GM18867 (cell line): ENCODE measurements at regions not wholly inside any gene's neighbourhood (a gene's known extent, or its start where the extent isn't known, plus 50 kb on each side); places are given as distances from the start of the nearest gene placed in this dataset.
"Not testable (repeated sequence)": the region's sequence is repeated elsewhere in the genome, so short reads cannot be mapped to it uniquely, and the experiment has no call there.

Experiments
- ATAC-seq: cut with Tn5 transposase; IDR thresholded peaks from one replicate; pipeline ENCODE4 v1.9.1; 2021; ENCODE audit warnings: mild to moderate bottlenecking, moderate library complexity; ENCODE audit not compliant: unreplicated experiment

DNA sequence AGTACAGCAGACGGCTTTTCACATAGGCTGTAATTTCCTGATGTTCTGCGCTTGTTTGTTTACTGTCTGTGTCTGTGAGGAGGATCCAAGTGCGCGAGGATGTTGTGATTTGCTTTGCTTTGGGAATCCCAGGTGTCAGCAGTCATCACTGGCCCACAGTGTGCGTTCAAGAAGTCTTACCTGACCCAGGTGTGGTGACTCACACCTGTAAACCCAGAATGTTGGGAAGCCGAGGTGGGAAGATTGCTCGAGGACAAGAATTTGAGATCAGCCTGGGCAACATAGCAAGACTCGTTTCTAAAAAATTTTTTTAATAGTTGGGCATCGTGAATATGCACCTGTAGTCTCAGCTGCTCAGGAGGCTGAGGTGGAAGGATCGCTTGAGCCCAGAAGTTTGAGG, 110.7 kb downstream of the CRLF3 start:
- not testable (repeated sequence) for ATAC-seq

DNA sequence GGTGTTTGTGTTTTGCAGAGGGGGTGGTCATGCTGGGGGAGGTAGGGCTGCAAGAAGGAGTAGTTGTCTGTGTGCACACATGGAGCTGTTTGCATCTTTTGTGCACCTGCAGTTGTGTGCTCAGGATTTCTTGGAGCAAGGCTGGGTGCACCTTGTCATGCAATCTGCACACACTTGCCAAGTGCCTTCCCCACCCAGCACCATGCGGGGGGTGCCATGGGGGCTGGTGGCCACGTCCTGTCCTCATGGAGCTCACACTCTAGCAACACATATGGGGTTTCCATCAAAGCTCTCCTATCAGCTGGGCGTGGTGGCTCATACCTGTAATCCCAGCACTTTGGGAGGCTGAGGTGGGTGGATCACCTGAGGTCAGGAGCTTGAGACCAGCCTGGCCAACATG, 111.6 kb downstream of the CRLF3 start:
- not testable (repeated sequence) for ATAC-seq

DNA sequence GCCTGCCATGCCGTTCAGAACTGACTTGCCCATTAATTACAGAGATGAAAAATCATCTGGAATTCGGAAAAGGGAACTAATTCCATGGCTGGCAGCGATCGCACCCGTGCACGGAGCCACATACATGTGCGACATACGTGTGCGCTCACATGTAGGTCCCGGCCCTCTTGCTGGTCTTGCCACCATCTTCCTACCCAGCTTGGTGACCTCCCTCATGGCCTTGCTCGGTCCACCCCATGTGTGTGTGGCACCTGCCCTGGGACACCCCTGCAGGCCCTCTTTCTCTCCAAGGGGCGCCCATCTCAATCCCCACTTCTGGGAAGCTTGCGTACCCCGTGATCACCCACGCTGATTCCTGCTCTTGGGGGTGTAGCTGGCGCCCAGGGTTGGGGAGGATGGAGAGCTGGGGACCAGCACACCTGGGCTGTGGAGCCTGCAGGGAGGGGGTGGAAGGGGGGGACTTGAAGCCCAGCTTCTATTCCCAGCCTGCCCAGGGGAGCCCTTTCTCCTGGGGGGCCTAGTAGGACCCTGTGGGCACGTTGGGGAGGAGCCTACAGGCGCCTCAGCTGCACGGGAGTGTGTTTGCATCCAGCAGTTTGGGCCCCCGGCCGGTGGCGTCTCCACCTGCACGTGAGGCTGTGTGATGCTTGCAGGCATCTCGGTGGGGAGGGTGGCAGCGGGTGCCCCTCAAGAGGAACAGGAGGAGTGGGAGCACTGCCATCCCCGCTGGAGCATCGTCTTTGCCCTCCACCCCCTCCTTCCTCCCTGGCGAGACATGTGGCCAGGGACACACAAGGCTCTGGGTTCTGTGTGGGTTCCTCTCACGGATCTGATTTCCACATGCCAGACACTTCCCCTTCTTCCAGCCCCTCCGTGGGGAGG, 112.6 kb downstream of the CRLF3 start:
- not testable (repeated sequence) for ATAC-seq

DNA sequence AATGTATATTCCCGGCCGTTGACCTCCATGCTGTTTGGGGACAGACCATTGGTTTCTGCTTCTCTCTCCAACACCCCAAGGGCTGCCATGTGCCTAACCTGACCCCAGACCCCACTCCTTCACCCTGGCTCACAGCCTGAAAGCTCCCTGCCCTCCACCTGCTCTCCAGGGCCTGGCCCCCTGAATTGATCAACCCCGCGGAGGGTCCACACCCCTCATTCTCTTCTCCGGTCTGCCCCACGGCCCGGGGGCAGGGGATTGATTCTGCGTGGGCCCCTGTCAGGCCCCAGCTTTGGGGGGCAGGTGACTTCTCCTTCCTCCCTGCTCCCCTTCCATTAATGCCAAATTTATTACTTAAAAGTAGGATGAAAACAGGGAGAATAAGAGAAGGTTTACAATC, 113.3 kb downstream of the CRLF3 start:
- not testable (repeated sequence) for ATAC-seq

DNA sequence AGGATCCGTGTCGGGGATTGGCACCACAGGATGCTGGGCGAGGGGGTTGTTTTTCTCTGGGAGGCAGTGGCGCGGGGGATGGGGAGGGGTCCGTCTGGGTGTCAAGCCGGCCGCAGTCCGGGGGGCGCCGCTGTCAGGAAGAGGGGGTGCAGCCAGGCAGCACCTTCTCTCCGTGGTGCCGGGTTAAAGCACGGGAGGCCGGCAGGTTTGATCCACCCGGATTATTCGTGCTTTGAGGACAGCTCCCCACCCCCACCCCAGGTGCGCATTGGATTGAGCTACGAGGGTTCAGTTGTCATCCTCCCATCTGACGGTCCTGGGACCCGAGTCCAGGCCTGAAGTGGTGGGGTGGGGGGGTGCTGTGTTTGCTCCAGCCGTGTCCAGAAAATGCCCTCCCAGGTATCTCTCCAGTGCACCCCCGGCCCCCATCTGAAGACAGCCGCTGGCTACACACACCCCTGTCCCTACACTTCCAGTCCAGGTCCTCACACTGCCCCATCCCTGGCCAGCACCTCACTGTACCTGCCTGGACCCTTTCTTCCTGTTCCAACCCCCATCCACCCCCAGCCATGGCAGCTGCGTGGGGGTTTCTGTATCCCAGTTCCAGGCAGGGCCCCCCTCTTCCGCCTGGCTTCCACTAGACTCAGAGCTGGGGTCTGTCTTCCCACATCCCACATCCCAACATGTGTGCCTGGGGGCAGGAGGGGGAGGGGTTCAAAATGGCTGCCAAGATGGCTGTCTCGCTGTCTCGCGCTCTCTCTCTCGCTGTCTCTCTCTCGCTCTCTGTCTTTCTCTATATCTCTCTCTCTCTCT, 114.0 kb downstream of the CRLF3 start:
- not testable (repeated sequence) for ATAC-seq

DNA sequence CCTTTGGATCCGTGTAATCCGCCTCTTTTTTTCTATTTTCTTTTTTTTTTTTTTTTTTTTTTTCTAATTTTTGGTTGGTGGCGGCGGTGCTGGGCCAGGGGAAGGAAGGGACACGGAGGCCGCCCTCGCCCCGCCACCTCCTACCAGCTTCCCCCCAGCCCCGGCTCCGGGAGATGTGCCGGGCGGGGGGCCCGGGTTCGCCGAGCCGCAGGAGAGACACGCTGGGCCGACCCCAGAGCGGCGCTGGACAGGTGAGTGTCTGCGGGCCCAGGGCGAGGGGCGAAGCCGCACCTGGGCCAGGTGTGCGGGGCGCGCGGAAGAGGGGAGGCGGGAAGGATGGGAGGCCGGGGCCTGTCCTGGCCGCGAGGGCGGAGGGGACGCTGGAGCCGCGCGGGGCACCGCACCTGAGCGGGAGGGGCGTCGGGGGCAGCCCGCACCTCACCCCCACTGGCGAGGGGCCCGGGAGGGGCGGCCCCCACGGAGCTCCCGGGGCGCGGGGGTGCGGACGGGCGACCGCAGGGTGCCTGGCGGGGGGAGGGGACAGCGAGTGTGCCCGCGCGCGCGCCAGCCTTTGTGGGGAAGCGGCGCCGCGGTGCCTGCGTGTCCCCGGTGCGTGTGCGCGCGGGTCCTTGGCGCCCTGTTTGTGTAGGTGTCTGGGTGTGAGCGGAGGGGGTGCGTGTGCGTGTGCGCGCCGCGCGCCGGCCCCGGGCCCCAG, 114.8 kb downstream of the CRLF3 start:
- ATAC-seq = not testable (repeated sequence)

DNA sequence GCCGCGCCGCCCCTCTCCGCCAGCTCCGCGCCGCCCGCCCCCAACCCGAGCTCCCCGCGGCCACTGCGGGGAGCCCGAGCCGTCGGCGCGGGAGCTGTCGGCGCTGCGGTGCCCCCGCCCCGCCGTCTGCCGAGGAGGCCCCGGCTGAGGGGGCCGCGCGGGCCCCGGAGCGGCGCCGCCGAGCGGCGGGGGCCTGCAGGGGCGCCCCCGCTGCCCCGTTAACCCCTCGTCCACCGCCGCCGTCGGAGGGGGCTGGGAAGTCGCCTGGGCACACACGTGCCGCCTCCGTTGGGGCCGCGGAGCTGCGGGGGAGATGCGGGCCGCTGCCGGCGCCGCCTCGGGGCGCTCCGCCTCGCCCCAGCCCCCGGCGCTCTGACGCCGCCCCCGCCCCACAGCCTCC, 115.4 kb downstream of the CRLF3 start:
- peak; percentile 19 for ATAC-seq

DNA sequence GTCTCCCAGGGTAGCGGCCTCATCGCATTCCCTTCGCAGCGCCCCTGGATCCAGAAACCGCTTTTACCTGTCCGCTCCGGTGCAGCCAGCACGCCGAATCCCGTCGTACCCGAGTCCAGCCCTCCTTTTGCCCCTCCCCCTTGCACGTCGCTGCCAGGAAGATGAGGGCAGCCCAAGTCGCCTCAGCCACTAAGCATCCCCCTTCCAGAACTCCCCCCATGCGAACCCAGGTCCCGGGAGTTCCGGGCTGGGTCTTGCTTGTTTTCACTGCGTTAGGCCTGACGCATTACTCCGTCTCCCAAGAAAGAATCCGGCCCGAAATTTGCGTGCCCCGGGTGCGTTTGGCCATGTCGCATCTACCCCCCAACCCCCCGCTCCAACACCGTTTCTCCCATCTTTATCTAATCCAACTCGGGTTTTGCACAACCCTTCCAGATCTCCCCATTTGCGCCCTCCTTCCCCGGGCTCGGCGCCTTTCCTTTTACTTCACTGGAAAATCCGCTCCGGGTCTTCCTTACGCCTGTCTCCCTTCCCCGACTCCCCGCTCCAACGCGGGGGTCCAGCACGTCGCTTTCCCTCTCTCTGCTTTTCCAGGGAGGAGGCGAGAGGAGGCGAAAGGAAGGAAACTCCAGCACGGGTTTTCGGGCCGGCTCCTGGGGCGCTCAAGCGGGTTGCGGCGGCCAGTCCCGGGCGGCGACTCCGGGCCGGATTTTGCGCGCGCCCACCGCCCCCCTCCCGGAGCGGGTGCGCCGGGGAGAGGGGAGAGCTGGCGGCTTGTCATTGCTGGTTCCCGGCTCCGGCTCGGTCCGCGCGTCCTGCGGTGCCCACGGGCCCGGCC, 116.0 kb downstream of the CRLF3 start:
- ATAC-seq = peak; percentile 51

DNA sequence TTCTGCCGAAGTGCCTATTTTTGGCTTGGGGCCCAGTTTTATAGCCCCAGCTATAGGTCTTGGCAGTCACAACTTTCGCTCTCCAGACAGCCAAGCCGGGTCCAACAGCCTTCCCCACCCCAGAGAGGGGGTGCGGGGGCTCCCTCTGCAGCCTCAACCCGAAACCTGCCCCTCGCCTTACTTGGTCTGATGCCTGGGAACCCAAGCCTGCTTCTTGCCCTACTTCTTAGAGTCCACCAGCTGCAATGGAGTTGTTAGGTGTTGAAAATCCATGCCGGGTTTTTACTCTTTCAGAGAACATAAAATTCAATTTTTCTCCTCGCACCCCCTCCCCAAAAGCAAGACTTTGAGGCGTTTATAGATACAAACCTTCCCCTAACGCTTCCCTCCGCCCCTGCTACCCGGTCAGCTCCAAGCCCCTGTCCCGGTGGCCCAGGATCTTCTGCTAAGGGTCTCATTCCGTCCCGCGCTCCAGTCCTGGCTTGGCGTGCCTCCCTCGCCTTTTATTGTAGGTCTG, 116.7 kb downstream of the CRLF3 start:
- ATAC-seq = not testable (repeated sequence)

DNA sequence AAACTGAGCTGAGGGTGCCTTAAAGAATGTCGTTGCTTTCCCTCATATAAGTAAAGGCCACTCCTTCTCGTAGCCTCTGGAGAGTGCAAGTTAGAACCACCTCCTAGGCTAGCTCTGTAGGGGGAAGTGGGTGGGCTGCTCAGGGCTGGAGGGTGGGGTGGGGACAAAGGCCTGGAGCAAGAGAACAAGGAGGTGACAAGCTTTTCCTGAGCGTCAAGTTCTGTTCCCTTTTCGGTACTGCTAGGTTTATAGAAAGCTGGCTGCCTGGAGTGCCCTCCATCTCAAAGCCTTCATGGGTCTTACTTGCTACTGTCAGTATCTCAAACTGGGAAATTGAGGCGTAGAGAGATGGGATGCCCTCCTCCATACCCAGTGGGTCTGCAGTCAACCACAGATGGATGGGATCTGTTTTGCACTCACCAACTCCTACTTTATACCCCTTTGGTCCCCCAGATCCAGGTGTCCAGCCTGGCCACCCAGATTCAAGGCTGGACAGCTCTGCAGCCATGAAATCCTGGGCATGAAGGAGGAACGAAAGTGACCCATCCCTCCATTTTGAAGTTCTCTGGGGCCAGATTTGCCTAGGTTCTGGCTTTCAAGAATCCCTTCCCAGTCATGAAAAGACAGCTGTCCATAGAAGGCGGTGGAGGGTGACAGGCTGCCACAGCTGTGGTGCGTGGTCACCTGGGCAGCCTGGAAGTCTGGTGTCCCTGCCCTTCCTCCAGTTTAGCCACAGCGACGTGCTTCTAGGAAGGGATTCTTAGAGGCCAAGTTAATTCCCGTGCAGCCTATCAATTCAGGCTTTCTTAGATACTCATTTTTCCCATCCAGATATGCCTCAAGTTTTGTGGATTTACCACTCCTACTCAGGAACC, 117.8 kb downstream of the CRLF3 start:
- ATAC-seq = not testable (repeated sequence)

DNA sequence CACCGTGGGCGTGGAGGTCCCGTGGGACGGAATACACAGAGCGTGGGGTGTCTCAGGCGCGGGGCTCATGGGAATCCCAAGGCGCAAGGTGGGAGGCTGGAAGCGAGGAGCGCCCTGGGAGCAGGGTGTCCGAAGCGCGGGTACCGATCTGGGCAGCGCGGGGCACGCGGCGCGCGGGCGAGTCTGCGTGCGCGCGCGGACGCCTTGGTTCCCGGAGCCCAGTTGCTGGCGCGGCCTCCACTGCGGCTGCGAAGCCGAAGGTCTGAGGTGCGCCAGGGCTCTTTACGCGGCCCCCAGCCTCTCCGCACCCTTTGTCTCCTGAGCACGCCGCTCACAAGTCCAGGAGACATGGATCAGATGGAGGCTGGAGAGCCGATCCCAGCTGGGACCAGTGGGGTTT, 118.5 kb downstream of the CRLF3 start:
- not testable (repeated sequence) for ATAC-seq

DNA sequence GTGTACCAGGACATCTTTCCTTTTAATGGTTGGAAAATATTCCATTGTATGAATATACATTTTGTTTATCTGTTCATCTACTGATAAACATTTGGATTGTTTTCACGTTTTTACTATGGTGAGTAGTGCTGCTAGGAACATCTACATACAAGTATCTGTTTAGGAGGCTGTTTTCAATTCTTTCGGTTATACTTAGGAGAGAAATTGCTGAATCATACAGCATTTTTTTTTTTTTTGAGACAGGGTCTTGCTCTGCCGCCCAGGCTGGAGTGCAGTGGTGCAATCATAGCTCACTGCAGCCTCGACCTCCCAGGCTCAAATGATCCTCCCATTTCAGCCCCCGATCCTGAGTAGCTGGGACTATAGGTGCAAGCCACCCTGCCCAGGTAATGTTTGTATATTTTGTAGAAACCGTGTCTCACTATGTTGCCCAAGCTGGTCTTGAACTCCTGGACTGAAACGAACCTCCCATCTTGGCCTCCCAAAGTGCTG, 122.9 kb downstream of the CRLF3 start:
- ATAC-seq = no peak

DNA sequence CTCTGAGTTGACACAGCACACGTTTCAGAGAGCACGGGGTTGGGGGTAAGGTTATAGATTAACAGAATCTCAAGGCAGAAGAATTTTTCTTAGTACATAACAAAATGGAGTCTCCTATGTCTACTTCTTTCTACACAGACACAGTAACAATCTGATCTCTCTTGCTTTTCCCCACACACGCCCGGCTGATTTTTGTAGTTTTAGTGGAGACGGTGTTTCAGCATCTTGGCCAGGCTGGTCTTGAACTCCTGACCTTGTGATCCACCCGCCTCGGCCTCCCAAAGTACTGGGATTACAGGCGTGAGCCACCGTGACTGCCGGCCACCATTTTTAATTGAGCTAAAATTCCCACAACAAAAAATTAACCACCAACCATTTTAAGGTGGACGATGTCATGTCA, 123.7 kb downstream of the CRLF3 start:
- ATAC-seq = not testable (repeated sequence)

DNA sequence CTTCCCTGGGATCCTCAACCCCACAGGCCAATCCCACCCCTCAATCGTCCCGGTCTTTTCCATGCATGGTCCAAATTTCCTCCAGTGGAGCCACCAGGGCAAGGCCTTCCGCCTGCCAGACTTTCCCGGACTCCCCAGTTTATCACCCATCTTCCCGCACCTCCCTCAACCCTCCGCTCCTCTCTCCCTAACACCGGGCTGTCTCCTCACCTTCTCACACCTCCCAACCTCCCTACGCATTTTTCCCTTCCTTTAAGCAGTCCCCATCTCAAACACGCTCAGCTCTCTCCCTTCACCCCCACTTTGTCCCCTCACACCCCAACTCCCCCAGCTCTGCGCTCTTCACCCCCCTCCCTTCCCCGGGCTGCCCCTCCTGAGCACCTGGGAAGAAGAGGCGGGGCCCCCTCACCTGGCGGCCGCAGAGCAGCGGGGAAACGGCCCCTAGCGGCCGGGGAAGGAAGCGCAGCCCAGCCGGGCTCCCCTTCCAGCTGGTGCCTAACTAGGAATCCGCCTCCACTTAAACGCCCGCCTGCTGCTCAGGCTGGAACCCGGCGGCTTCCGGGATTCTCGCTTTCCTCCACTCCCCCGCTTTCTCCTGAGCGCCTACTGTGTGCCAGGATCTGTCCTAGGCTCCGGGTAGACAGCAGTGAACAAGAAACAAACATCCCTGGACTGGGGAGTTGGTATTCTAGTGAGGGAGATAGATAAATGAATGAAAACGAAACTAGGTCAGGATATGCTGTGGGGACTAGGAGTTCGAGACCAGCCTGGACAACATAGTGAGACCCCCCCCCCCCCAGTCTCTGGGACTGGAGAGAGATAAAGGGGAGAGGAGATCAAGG, 126.7 kb downstream of the CRLF3 start:
- ATAC-seq = not testable (repeated sequence)

DNA sequence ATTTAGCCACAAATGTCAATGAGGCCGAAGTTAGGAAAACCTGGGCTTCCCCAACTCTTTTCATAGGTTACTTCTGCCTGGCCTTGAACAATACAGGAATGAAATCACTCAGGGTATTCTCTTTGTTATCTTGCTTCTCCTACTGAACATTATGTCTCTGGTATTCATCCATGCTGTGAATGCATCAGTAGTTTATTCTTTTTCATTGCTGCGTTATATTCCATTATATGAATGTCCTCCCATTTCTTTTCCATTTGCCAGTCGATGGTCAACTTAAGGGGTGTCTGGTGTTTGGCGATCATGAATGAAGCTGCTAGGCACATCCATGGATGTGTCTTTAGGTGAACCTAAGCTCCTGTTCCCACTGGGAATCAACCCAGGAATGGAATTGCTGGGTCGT, 128.3 kb downstream of the CRLF3 start:
- ATAC-seq = no peak

DNA sequence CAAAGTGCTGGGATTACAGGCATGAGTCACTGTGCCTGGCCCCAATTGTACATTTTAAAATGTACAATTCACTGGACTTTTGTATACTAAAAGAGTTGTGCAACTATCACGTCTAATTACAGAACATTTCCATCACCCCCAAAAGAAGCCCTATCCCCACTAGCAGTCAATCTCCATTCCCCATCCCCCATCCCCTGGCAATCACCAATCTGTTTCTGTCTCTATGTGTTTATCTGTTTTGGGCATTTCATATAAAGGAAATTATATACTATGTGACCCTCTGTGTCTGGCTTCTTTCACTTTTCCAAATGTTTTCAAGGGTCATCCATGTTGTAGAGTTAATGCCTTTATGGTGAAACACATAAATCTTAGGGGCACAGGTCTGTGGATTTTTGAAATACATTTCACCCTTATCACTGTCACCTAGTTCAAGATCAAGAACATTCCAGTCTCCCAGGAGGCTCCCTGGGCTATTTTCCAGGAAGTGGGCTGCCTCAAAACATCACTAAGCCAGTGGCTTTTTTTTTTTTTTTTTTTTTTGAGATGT, 129.2 kb downstream of the CRLF3 start:
- ATAC-seq = not testable (repeated sequence)

DNA sequence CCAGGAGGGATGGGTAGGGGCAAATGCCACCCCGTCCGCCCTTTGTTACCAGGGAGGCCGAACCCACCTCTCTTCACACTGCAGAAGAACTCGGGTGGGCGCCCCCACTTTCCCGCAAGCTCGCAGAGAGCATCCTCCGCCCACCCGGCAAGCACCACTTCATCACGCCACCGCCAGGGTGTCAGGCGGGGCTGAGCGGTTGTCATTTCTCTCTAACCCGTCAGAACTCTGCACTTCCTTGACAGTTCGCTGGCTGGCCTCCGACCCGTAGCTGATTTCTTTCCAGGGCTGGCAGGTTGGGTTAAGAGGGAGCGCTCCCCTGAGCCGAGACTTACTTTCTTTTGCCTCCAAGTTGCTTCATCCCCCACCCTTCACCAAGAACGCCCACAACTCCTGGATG, 130.7 kb downstream of the CRLF3 start:
- ATAC-seq = not testable (repeated sequence)
